A172 (cell line): ENCODE measurements at regions not wholly inside any gene's neighbourhood (a gene's known extent, or its start where the extent isn't known, plus 50 kb on each side); places are given as distances from the start of the nearest gene placed in this dataset.

Experiments
- DNase-seq: peaks from one replicate; pipeline ENCODE4 v3.0.0-alpha.2; 2015; ENCODE audit warnings: low spot score

GRCh38 chr5:35363387-35363965 lies 133.2 kb upstream of the PRLR start:
- DNase-seq: no peak

- DNase-seq: no peak
These were observed 132.5 kb upstream of the PRLR start for GRCh38 chr5:35362772-35363171.

- DNase-seq: no peak
These were observed 130.4 kb upstream of the PRLR start for GRCh38 chr5:35360671-35361070.

GRCh38 chr5:35359859-35360258 lies 129.6 kb upstream of the PRLR start:
- no peak for DNase-seq

GRCh38 chr5:35357973-35358372 lies 127.7 kb upstream of the PRLR start:
- no peak for DNase-seq

- no peak for DNase-seq
These were observed 126.4 kb upstream of the PRLR start for GRCh38 chr5:35356725-35357124.

GRCh38 chr5:35354751-35355150 lies 124.5 kb upstream of the PRLR start:
- DNase-seq: no peak

GRCh38 chr5:35345222-35345621 lies 114.9 kb upstream of the PRLR start:
- no peak for DNase-seq

GRCh38 chr5:35342664-35343063 lies 112.4 kb upstream of the PRLR start:
- DNase-seq: no peak

- no peak for DNase-seq
These were observed 110.9 kb upstream of the PRLR start for GRCh38 chr5:35341189-35341588.

- DNase-seq: no peak
These were observed 109.4 kb upstream of the PRLR start for GRCh38 chr5:35339616-35340100.

GRCh38 chr5:35339006-35339405 lies 108.7 kb upstream of the PRLR start:
- DNase-seq: no peak

- no peak for DNase-seq
These were observed 107.8 kb upstream of the PRLR start for GRCh38 chr5:35338157-35338453.

- no peak for DNase-seq
These were observed 107.3 kb upstream of the PRLR start for GRCh38 chr5:35337340-35338156.

- no peak for DNase-seq
These were observed 105.9 kb upstream of the PRLR start for GRCh38 chr5:35336230-35336629.

GRCh38 chr5:35335752-35336151 lies 105.5 kb upstream of the PRLR start:
- DNase-seq: no peak

- no peak for DNase-seq
These were observed 103.1 kb upstream of the PRLR start for GRCh38 chr5:35333366-35333765.

GRCh38 chr5:35331956-35332950 lies 102.0 kb upstream of the PRLR start:
- DNase-seq: no peak

- DNase-seq: no peak
These were observed 95.5 kb upstream of the PRLR start for GRCh38 chr5:35325836-35326235.

- DNase-seq: no peak
These were observed 94.4 kb upstream of the PRLR start for GRCh38 chr5:35324679-35325078.

GRCh38 chr5:35324201-35324600 lies 93.9 kb upstream of the PRLR start:
- no peak for DNase-seq

GRCh38 chr5:35320029-35320428 lies 89.7 kb upstream of the PRLR start:
- DNase-seq: no peak
